ENCODE measurements at regions not wholly inside any gene's neighbourhood (a gene's known extent, or its start where the extent isn't known, plus 50 kb on each side); places are given as distances from the start of the nearest gene placed in this dataset.

DNA sequence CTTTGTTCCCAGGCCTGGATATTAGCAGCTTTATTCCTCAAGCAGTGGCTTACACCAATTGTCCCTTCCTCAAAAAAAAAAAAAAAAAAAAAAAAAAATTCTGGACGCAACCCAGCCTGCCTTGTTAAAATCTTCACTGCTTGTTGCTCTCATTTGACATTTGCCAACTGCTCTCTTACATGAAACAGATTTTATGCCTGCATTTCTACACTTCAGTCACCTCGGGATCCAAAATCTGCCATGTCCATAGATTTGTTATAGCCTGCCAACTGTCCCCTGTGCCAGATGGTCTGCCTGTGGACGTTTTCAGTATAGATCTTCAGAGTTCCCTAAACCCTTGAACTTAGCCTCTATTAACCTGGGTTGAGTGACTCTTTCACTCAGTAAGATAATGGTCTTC lies 651.5 kb downstream of the FSCB start:
- dilution Hi-C loops (cut with HindIII; ENCODE audit: low sequenced_read_pairs, unreplicated experiment) (no loop called here), intact Hi-C loops (cut with micrococcal nuclease) (no loop called here), in situ Hi-C loops (cut with MboI; ENCODE audit: low sequenced_read_pairs) (no loop called here)
- Histone ChIP-seq H3K27ac (ENCODE audit: insufficient read depth, low read length) (no peak overlapping the region), H3K36me3 (ENCODE audit: control insufficient read depth, insufficient read depth, low read length) (no peaks in the 10 kb centered on the region), H3K79me1 (ENCODE audit: low read depth in 1 of 2, low read length in 2 of 2) (no peaks in the 10 kb centered on the region), H3K9me3 (ENCODE audit: control insufficient read depth, insufficient read depth, low read length) (peaks cover 5% of the 10 kb centered on the region), H2AK5ac (ENCODE audit: low read depth, low read length) (no peak overlapping the region), H3K27me3 (ENCODE audit: control insufficient read depth, insufficient read depth, low read length) (no peaks in the 10 kb centered on the region), H2AK9ac (replicated peaks; ENCODE audit: low read depth, low read length, poor library complexity) (no peak overlapping the region), H4K91ac (ENCODE audit: insufficient read depth, low read depth, low read length) (no peak overlapping the region), H3K4ac (ENCODE audit: low read depth, low read length) (no peak overlapping the region), H3K14ac (replicated peaks; ENCODE audit: low read depth, low read length) (no peak overlapping the region), H2BK120ac (ENCODE audit: low read depth, low read length) (no peak overlapping the region), H3K4me1 (ENCODE audit: control insufficient read depth, insufficient read depth, low read length) (no peaks in the 10 kb centered on the region), H2AFZ (replicated peaks; ENCODE audit: low read length, poor library complexity) (no peak overlapping the region), H4K5ac (ENCODE audit: low read depth, low read length) (no peak overlapping the region), H2BK5ac (ENCODE audit: low read depth, low read length, poor library complexity, severe bottlenecking) (no peak overlapping the region), H3K4me3 (ENCODE audit: insufficient read depth, low read depth, low read length) (no peak overlapping the region), H3K4me2 (ENCODE audit: low read depth, low read length) (no peak overlapping the region), H4K8ac (ENCODE audit: low read depth in 2 of 2, low read length in 2 of 2) (no peak overlapping the region), H3K23ac (ENCODE audit: low read depth, low read length) (no peak overlapping the region), H4K20me1 (ENCODE audit: insufficient read depth, low read length) (no peaks in the 10 kb centered on the region), H3K18ac (ENCODE audit: low read depth, low read length) (no peak overlapping the region), H3K9ac (ENCODE audit: low read depth, low read length) (no peak overlapping the region), H3K56ac (ENCODE audit: extremely low read depth, insufficient read depth, low read length) (no peak overlapping the region), H2BK20ac (ENCODE audit: low read depth, low read length) (no peak overlapping the region), H3K9me1 (ENCODE audit: insufficient read depth, low read length) (no peaks in the 10 kb centered on the region), H2BK15ac (ENCODE audit: low read depth, low read length) (no peak overlapping the region)
- no CpG with 5 or more reads among the region's 3 CpGs for WGBS, 2 experiments (ENCODE audit: extremely low coverage in 2 of 2, insufficient read length in 1 of 2)
- ChIA-PET POLR2A (ENCODE audit: unreplicated experiment) (no interaction called here), CTCF (no interaction called here)
- no peak for ATAC-seq (ENCODE audit: low read depth)
- DNase-seq, result no peak
- TF ChIP-seq BHLHE40 (IDR thresholded peaks at IDR 0.05; ENCODE audit: low read depth, low read length) (no peak), MAZ (IDR thresholded peaks at IDR 0.05; ENCODE audit: borderline replicate concordance, low read depth, low read length) (no peak), USF2 (IDR thresholded peaks at IDR 0.05; ENCODE audit: low read depth, low read length) (no peak), FOS (IDR thresholded peaks at IDR 0.05; ENCODE audit: low read depth, low read length) (no peak), CHD1 (IDR thresholded peaks at IDR 0.05; ENCODE audit: low read depth, low read length) (no peak), MXI1 (IDR thresholded peaks at IDR 0.05; ENCODE audit: borderline replicate concordance, low read depth, low read length) (no peak), RFX5 (IDR thresholded peaks at IDR 0.05; ENCODE audit: low read depth, low read length) (no peak), NFE2L2 (IDR thresholded peaks at IDR 0.05; ENCODE audit: low read depth, low read length) (no peak), POLR2A (IDR thresholded peaks at IDR 0.05; ENCODE audit: low read depth, low read length) (no peak), CEBPB (IDR thresholded peaks at IDR 0.05; ENCODE audit: low read depth, low read length) (no peak), RAD21 (IDR thresholded peaks at IDR 0.05; ENCODE audit: low read length) (no peak), RCOR1 (IDR thresholded peaks at IDR 0.05; ENCODE audit: insufficient replicate concordance, low read length) (no peak)
- TF ChIP-seq, protein P1, sequence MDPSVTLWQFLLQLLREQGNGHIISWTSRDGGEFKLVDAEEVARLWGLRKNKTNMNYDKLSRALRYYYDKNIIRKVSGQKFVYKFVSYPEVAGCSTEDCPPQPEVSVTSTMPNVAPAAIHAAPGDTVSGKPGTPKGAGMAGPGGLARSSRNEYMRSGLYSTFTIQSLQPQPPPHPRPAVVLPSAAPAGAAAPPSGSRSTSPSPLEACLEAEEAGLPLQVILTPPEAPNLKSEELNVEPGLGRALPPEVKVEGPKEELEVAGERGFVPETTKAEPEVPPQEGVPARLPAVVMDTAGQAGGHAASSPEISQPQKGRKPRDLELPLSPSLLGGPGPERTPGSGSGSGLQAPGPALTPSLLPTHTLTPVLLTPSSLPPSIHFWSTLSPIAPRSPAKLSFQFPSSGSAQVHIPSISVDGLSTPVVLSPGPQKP (IDR thresholded peaks at IDR 0.05; ENCODE audit: borderline replicate concordance, low read depth, low read length), result no peak
- TF ChIP-seq, protein P2, sequence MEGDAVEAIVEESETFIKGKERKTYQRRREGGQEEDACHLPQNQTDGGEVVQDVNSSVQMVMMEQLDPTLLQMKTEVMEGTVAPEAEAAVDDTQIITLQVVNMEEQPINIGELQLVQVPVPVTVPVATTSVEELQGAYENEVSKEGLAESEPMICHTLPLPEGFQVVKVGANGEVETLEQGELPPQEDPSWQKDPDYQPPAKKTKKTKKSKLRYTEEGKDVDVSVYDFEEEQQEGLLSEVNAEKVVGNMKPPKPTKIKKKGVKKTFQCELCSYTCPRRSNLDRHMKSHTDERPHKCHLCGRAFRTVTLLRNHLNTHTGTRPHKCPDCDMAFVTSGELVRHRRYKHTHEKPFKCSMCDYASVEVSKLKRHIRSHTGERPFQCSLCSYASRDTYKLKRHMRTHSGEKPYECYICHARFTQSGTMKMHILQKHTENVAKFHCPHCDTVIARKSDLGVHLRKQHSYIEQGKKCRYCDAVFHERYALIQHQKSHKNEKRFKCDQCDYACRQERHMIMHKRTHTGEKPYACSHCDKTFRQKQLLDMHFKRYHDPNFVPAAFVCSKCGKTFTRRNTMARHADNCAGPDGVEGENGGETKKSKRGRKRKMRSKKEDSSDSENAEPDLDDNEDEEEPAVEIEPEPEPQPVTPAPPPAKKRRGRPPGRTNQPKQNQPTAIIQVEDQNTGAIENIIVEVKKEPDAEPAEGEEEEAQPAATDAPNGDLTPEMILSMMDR (conservative IDR thresholded peaks at IDR 0.05; ENCODE audit: low read depth, low read length), result no peak
- BruUV-seq (replicated peaks), result no TSS peak
